Progenitor cell of endocrine pancreas (in vitro differentiated cells): ENCODE measurements at regions not wholly inside any gene's neighbourhood (a gene's known extent, or its start where the extent isn't known, plus 50 kb on each side); places are given as distances from the start of the nearest gene placed in this dataset.
"Not testable (repeated sequence)": the region's sequence is repeated elsewhere in the genome, so short reads cannot be mapped to it uniquely, and the experiment has no call there.

ENCODE experiments used
- DNase-seq: peaks from one replicate; pipeline ENCODE4 v3.0.0; 2021; ENCODE audit warnings: low spot score; ENCODE audit not compliant: unreplicated experiment
- H3K27ac Mint-ChIP-seq: 2 replicates; pipeline ENCODE4 v1.8.0; 2021; ENCODE audit warnings: mild to moderate bottlenecking, moderate library complexity, mixed read lengths
- H3K27me3 Mint-ChIP-seq: 2 replicates; pipeline ENCODE4 v1.8.0; 2021; ENCODE audit warnings: mixed read lengths
- H3K36me3 Mint-ChIP-seq: 2 replicates; pipeline ENCODE4 v1.8.0; 2022; ENCODE audit warnings: mixed read lengths; ENCODE audit not compliant: insufficient read depth
- H3K4me1 Mint-ChIP-seq: 2 replicates; pipeline ENCODE4 v1.8.0; 2021; ENCODE audit warnings: low read depth, mixed read lengths
- H3K4me3 Mint-ChIP-seq: 2 replicates; pipeline ENCODE4 v1.8.0; 2021; ENCODE audit warnings: low read depth, mild to moderate bottlenecking, moderate library complexity, mixed read lengths
- H3K9me3 Mint-ChIP-seq: 2 replicates; pipeline ENCODE4 v1.8.0; 2021; ENCODE audit warnings: low read depth, mixed read lengths
- TF ChIP-seq, protein P1 (sequence below): fragments of 200-600 bp; sonication (generic); IDR thresholded peaks from one replicate; pipeline ENCODE4 v1.5.0; 2021; ENCODE audit warnings: antibody characterized with exemption, mild to moderate bottlenecking; ENCODE audit not compliant: unreplicated experiment

DNA sequence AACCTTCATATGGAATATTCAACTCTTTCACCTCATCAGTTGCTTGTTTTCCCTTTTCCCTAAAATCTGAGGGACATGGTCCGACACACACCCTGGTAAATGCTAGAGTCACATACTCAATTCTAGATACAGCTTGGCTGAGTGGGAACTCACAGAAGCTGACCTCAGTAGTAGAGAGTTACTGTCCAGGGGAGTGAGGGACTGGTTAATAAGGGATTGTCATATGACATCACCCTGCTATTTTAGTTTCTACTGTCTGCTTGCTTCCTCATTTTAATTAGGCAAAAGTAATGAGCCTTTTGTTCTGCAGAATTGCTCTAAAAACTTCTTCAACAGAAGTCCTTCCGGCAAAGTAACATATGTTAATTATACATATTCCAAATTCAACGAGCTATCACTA, 244.5 kb downstream of the ZIC4 start:
- no peaks in the 10 kb centered on the region for H3K4me1 Mint-ChIP-seq
- no peaks in the 10 kb centered on the region for H3K9me3 Mint-ChIP-seq
- H3K27ac Mint-ChIP-seq: no peak overlapping the region

GRCh38 chr3:147160984-147161383, 245.4 kb downstream of the ZIC4 start:
- no peak overlapping the region for H3K27ac Mint-ChIP-seq
- TF ChIP-seq, protein P1, sequence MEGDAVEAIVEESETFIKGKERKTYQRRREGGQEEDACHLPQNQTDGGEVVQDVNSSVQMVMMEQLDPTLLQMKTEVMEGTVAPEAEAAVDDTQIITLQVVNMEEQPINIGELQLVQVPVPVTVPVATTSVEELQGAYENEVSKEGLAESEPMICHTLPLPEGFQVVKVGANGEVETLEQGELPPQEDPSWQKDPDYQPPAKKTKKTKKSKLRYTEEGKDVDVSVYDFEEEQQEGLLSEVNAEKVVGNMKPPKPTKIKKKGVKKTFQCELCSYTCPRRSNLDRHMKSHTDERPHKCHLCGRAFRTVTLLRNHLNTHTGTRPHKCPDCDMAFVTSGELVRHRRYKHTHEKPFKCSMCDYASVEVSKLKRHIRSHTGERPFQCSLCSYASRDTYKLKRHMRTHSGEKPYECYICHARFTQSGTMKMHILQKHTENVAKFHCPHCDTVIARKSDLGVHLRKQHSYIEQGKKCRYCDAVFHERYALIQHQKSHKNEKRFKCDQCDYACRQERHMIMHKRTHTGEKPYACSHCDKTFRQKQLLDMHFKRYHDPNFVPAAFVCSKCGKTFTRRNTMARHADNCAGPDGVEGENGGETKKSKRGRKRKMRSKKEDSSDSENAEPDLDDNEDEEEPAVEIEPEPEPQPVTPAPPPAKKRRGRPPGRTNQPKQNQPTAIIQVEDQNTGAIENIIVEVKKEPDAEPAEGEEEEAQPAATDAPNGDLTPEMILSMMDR: no peak
- no peaks in the 10 kb centered on the region for H3K27me3 Mint-ChIP-seq
- H3K4me3 Mint-ChIP-seq: no peak overlapping the region
- no peak for DNase-seq
- no peaks in the 10 kb centered on the region for H3K9me3 Mint-ChIP-seq
- H3K36me3 Mint-ChIP-seq: no peaks in the 10 kb centered on the region
- no peaks in the 10 kb centered on the region for H3K4me1 Mint-ChIP-seq

More for the DNA sequence above, 244.5 kb downstream of the ZIC4 start:
- TF ChIP-seq, protein P1: no peak
- H3K4me3 Mint-ChIP-seq: no peak overlapping the region
- H3K27me3 Mint-ChIP-seq: no peaks in the 10 kb centered on the region
- no peaks in the 10 kb centered on the region for H3K36me3 Mint-ChIP-seq
- DNase-seq: no peak

DNA sequence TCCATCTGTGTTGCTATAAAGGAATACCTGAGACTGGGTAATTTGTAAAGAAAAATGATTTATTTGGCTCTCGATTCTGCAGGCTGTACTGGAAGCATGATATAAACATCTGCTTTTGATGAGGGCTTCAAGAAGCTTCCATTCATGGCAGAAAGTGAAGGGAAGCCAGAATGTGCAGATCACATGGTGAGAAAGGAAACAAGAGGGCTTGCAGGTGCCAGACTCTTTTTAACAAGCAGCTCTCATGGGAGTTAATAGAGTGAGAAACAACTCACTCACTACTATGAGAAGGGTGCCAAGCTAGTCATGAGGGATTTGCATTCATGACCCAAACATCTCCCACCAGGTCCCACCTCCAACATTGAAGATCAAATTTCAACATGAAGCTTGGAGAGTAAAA, 247.2 kb downstream of the ZIC4 start:
- DNase-seq: no peak
- no peaks in the 10 kb centered on the region for H3K27me3 Mint-ChIP-seq
- no peaks in the 10 kb centered on the region for H3K4me1 Mint-ChIP-seq
- TF ChIP-seq, protein P1: no peak
- H3K27ac Mint-ChIP-seq: no peak overlapping the region
- no peaks in the 10 kb centered on the region for H3K36me3 Mint-ChIP-seq
- peaks cover 4% of the 10 kb centered on the region for H3K9me3 Mint-ChIP-seq
- H3K4me3 Mint-ChIP-seq: no peak overlapping the region

DNA sequence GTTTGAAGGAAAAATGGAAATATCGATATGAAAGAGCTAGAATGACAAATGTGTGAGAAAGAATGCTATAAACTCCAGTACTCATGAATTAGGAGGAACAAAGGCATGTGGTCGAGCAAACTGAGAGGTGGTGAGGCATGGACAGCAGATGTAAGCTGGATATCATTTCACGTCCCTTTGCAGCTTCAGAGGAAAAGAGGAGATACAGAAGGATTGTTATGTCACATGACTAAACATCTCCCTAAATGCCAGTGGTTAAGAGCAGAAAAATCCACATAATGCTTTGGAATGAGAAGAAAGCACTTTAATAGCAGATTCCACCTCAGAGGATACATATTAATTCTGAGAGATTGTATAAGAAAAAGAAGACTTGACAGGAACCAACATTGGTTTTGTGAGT, 248.7 kb downstream of the ZIC4 start:
- H3K27me3 Mint-ChIP-seq: no peaks in the 10 kb centered on the region
- TF ChIP-seq, protein P1: no peak
- no peak overlapping the region for H3K4me3 Mint-ChIP-seq
- H3K4me1 Mint-ChIP-seq: no peaks in the 10 kb centered on the region
- no peaks in the 10 kb centered on the region for H3K36me3 Mint-ChIP-seq
- H3K9me3 Mint-ChIP-seq: peaks cover 4% of the 10 kb centered on the region
- DNase-seq: no peak
- H3K27ac Mint-ChIP-seq: no peak overlapping the region

GRCh38 chr3:147154988-147155387, 251.4 kb downstream of the ZIC4 start:
- H3K9me3 Mint-ChIP-seq, H3K27me3 Mint-ChIP-seq, H3K36me3 Mint-ChIP-seq, H3K27ac Mint-ChIP-seq, H3K4me3 Mint-ChIP-seq, DNase-seq, H3K4me1 Mint-ChIP-seq: not testable (repeated sequence)

DNA sequence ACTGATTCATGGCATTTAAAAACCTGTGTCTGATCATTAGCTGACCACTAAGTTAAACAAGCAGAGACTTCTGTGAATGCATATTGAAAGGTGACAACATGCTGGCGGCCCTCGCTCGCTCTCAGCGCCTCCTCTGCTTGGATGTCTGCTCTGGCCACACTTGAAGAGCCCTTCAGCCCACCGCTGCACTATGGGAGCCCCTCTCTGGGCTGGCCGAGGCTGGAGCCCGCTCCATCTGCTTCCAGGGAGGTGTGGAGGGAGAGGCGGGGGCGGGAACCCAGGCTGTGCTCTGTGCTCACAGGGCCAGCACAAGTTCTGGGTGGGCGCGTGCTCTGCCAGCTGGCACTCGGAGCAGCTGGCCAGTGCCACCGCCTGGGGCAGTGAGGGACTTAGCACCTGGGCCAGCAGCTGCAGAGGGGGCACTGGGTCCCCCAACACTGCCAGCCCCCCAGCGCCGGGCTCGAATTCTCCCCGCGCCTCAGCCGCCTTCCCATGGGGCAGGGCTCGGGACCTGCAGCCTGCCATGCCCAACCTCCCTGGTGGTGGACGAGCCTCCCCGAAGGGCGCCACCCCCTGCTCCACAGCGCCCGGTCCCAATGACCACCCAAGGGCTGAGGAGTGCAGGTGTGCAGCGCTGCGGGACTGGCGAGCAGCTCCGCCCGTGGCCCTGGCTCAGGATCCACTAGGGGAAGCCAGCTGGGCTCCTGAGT, 252.4 kb downstream of the ZIC4 start:
- Mint-ChIP-seq H3K9me3 (peaks cover 4% of the 10 kb centered on the region), H3K4me3 (no peak overlapping the region), H3K27me3 (no peaks in the 10 kb centered on the region), H3K27ac (no peak overlapping the region), H3K4me1 (no peaks in the 10 kb centered on the region), H3K36me3 (no peaks in the 10 kb centered on the region)
- TF ChIP-seq, protein P1: no peak
- no peak for DNase-seq
